ENCODE measurements at regions not wholly inside any gene's neighbourhood (a gene's known extent, or its start where the extent isn't known, plus 50 kb on each side); places are given as distances from the start of the nearest gene placed in this dataset.
"Not testable (repeated sequence)": the region's sequence is repeated elsewhere in the genome, so short reads cannot be mapped to it uniquely, and the experiment has no call there.

- DNase-seq (ENCODE audit: low read depth in 4 of 4, low spot score in 1 of 4) = no peak
Measured at GRCh38 chr12:19896534-19896933, 457.2 kb downstream of the AEBP2 start.

- DNase-seq (ENCODE audit: low read depth in 4 of 4, low spot score in 1 of 4) = no peak
Measured at GRCh38 chr12:19897900-19898408, 458.7 kb downstream of the AEBP2 start.

- no peak for DNase-seq (ENCODE audit: low read depth in 4 of 4, low spot score in 1 of 4)
Measured at GRCh38 chr12:19901841-19902240, 462.5 kb downstream of the AEBP2 start.

GRCh38 chr12:19904819-19905218, 463.5 kb upstream of the PDE3A start:
- no peak for DNase-seq (ENCODE audit: low read depth in 4 of 4, low spot score in 1 of 4)

- DNase-seq (ENCODE audit: low read depth in 4 of 4, low spot score in 1 of 4) = no peak
Measured at GRCh38 chr12:19908830-19909229, 459.5 kb upstream of the PDE3A start.

GRCh38 chr12:19909418-19909817, 458.9 kb upstream of the PDE3A start:
- DNase-seq (ENCODE audit: low read depth in 4 of 4, low spot score in 1 of 4) = no peak

GRCh38 chr12:19910681-19911080, 457.7 kb upstream of the PDE3A start:
- DNase-seq (ENCODE audit: low read depth in 4 of 4, low spot score in 1 of 4) = no peak

GRCh38 chr12:19912991-19913390, 455.3 kb upstream of the PDE3A start:
- DNase-seq (ENCODE audit: low read depth in 4 of 4, low spot score in 1 of 4) = no peak

- no peak for DNase-seq (ENCODE audit: low read depth in 4 of 4, low spot score in 1 of 4)
Measured at GRCh38 chr12:19915392-19916195, 452.7 kb upstream of the PDE3A start.

GRCh38 chr12:19916196-19916753, 452.1 kb upstream of the PDE3A start:
- no peak for DNase-seq (ENCODE audit: low read depth in 4 of 4, low spot score in 1 of 4)

- no peak for DNase-seq (ENCODE audit: low read depth in 4 of 4, low spot score in 1 of 4)
Measured at GRCh38 chr12:19916974-19917373, 451.4 kb upstream of the PDE3A start.

GRCh38 chr12:19921716-19922115, 446.6 kb upstream of the PDE3A start:
- DNase-seq (ENCODE audit: low read depth in 4 of 4, low spot score in 1 of 4) = not testable (repeated sequence)

- no peak for DNase-seq (ENCODE audit: low read depth in 4 of 4, low spot score in 1 of 4)
Measured at GRCh38 chr12:19922717-19923116, 445.6 kb upstream of the PDE3A start.

- DNase-seq (ENCODE audit: low read depth in 4 of 4, low spot score in 1 of 4) = no peak
Measured at GRCh38 chr12:19924360-19924759, 444.0 kb upstream of the PDE3A start.

GRCh38 chr12:19925841-19926240, 442.5 kb upstream of the PDE3A start:
- no peak for DNase-seq (ENCODE audit: low read depth in 4 of 4, low spot score in 1 of 4)

- no peak for DNase-seq (ENCODE audit: low read depth in 4 of 4, low spot score in 1 of 4)
Measured at GRCh38 chr12:19926266-19926665, 442.1 kb upstream of the PDE3A start.

GRCh38 chr12:19927661-19928060, 440.7 kb upstream of the PDE3A start:
- no peak for DNase-seq (ENCODE audit: low read depth in 4 of 4, low spot score in 1 of 4)

GRCh38 chr12:19932413-19932812, 435.9 kb upstream of the PDE3A start:
- DNase-seq (ENCODE audit: low read depth in 4 of 4, low spot score in 1 of 4) = no peak

GRCh38 chr12:19933924-19934323, 434.4 kb upstream of the PDE3A start:
- no peak for DNase-seq (ENCODE audit: low read depth in 4 of 4, low spot score in 1 of 4)

GRCh38 chr12:19937161-19937560, 431.2 kb upstream of the PDE3A start:
- no peak for DNase-seq (ENCODE audit: low read depth in 4 of 4, low spot score in 1 of 4)

- DNase-seq (ENCODE audit: low read depth in 4 of 4, low spot score in 1 of 4) = no peak
Measured at GRCh38 chr12:19938031-19938430, 430.3 kb upstream of the PDE3A start.

- DNase-seq (ENCODE audit: low read depth in 4 of 4, low spot score in 1 of 4) = no peak
Measured at GRCh38 chr12:19938491-19938890, 429.8 kb upstream of the PDE3A start.

GRCh38 chr12:19940267-19940666, 428.1 kb upstream of the PDE3A start:
- no peak for DNase-seq (ENCODE audit: low read depth in 4 of 4, low spot score in 1 of 4)

All from stimulated activated CD4-positive, alpha-beta T cell treated with anti-CD3 and anti-CD28 coated beads, Interleukin-1b, Interleukin-23, amount 100 ng/mL, for 24 hours (primary cell).